Tibial nerve (tissue), 4 donors: ENCODE measurements at regions not wholly inside any gene's neighbourhood (a gene's known extent, or its start where the extent isn't known, plus 50 kb on each side); places are given as distances from the start of the nearest gene placed in this dataset.

Experiments used
- DNase-seq, 2 donors: peaks; one replicate each; pipeline ENCODE4 v3.0.0-alpha.2; 2019; ENCODE audit warnings: low spot score in 2 of 2
- H3K27ac ChIP-seq, 4 donors: fragments of 200-600 bp; sonication (generic) in 3 of 4; one replicate each; pipeline ENCODE4 v1.5.1; 2017 to 2019; ENCODE audit warnings: mild to moderate bottlenecking in 1 of 4
- H3K27me3 ChIP-seq, 2 donors: fragments of 200-600 bp; sonication (generic) in 1 of 2; one replicate each; pipeline versions ENCODE4 v1.5.1 to v1.6.0; 2017 to 2019
- H3K36me3 ChIP-seq, 3 donors: fragments of 200-600 bp; sonication (generic); one replicate each; pipeline ENCODE4 v1.5.1; 2018 to 2019
- H3K4me1 ChIP-seq, 4 donors: fragments of 200-600 bp; sonication (generic) in 3 of 4; one replicate each; pipeline ENCODE4 v1.5.1; 2017 to 2019
- H3K4me3 ChIP-seq, 4 donors: fragments of 200-600 bp; sonication (generic) in 3 of 4; one replicate each; pipeline ENCODE4 v1.5.1; 2017 to 2019; ENCODE audit warnings: mild to moderate bottlenecking in 1 of 4, moderate library complexity in 1 of 4
- H3K9me3 ChIP-seq, 4 donors: fragments of 200-600 bp; sonication (generic) in 3 of 4; one replicate each; pipeline ENCODE4 v1.5.1; 2017 to 2019
- CTCF ChIP-seq, 5 experiments: fragments of 200-600 bp in 3 of 5; fragments of 450-650 bp in 2 of 5; sonication (generic) in 3 of 5; IDR thresholded peaks; one replicate each; pipeline ENCODE4 v1.5.1; 2016 to 2019; ENCODE audit warnings: antibody characterized with exemption in 5 of 5, mild to moderate bottlenecking in 3 of 5, moderate library complexity in 2 of 5
- EP300 ChIP-seq, 2 donors: sonication (generic); formaldehyde crosslinking; IDR thresholded peaks; one replicate each; pipeline ENCODE4 v1.6.1; 2017; ENCODE audit warnings: antibody characterized with exemption in 2 of 2, mild to moderate bottlenecking in 1 of 2
- POLR2A ChIP-seq, 2 donors: fragments of 450-650 bp; IDR thresholded peaks; one replicate each; pipeline ENCODE4 v1.6.1; 2017; ENCODE audit warnings: antibody characterized with exemption in 2 of 2, mild to moderate bottlenecking in 2 of 2, moderate library complexity in 2 of 2
- WGBS, 2 donors: methylation state at CpG; one replicate each; pipeline ENCODE4 v1.1.5; 2018; 5-methylcytosine and 5-hydroxymethylcytosine counted together

GRCh38 chrX:69287095-69287494 lies 121.8 kb upstream of the PJA1 start:
- H3K4me1 ChIP-seq, result peaks cover 0 to 16% (median 0%) of the 10 kb centered on the region in 4 donors
- H3K9me3 ChIP-seq, result no peaks in the 10 kb centered on the region
- TF ChIP-seq POLR2A (IDR thresholded peaks at IDR 0.05), result no peak
- no peak for TF ChIP-seq EP300 (IDR thresholded peaks at IDR 0.05)
- no peak for TF ChIP-seq CTCF (IDR thresholded peaks at IDR 0.05)
- H3K27me3 ChIP-seq, result no peaks in the 10 kb centered on the region
- no peak for DNase-seq
- no peak overlapping the region for H3K4me3 ChIP-seq
- no peaks in the 10 kb centered on the region for H3K36me3 ChIP-seq
- H3K27ac ChIP-seq, result no peak overlapping the region
- 79 to 100% methylated on average over 1 to 3 of the region's 3 CpGs for WGBS, 2 donors

GRCh38 chrX:69286565-69286906 lies 121.3 kb upstream of the PJA1 start:
- Histone ChIP-seq H3K9me3 (no peaks in the 10 kb centered on the region), H3K4me3 (no peak overlapping the region), H3K27me3 (no peaks in the 10 kb centered on the region), H3K36me3 (no peaks in the 10 kb centered on the region), H3K27ac (no peak overlapping the region), H3K4me1 (peaks cover 0 to 16% (median 0%) of the 10 kb centered on the region in 4 donors)
- no peak for DNase-seq
- TF ChIP-seq POLR2A (IDR thresholded peaks at IDR 0.05) (no peak), CTCF (IDR thresholded peaks at IDR 0.05) (no peak), EP300 (IDR thresholded peaks at IDR 0.05) (no peak)
- WGBS, 2 donors, result 87% methylated on average over 6 of the region's 6 CpGs; no CpG with 5 or more reads in 1 of the 2 donors

- DNase-seq, result peak; percentile 49 to 63
- WGBS, 2 donors, result 0 to 20% methylated on average over 9 to 31 of the region's 31 CpGs
- H3K27me3 ChIP-seq, result no peaks in the 10 kb centered on the region
- H3K9me3 ChIP-seq, result no peaks in the 10 kb centered on the region
- H3K27ac ChIP-seq, result peak overlapping the region in 3 of 4 donors; percentile 59 to 71 (median 63)
- H3K36me3 ChIP-seq, result no peaks in the 10 kb centered on the region
- H3K4me1 ChIP-seq, result peaks cover 0 to 16% (median 0%) of the 10 kb centered on the region in 4 donors
- H3K4me3 ChIP-seq, result peak overlapping the region; percentile 20 to 55 (median 34)
- TF ChIP-seq EP300 (IDR thresholded peaks at IDR 0.05) (no peak), CTCF (IDR thresholded peaks at IDR 0.05) (peak; percentile 76 to 91 (median 88)), POLR2A (IDR thresholded peaks at IDR 0.05) (no peak)
These were observed 120.8 kb upstream of the PJA1 start for GRCh38 chrX:69285881-69286564.

GRCh38 chrX:69285401-69285877 lies 120.2 kb upstream of the PJA1 start:
- no peaks in the 10 kb centered on the region for H3K27me3 ChIP-seq
- H3K9me3 ChIP-seq, result no peaks in the 10 kb centered on the region
- TF ChIP-seq POLR2A (IDR thresholded peaks at IDR 0.05), result no peak
- TF ChIP-seq CTCF (IDR thresholded peaks at IDR 0.05), result no peak
- no peak for TF ChIP-seq EP300 (IDR thresholded peaks at IDR 0.05)
- peak; percentile 9 to 25 for DNase-seq
- H3K4me1 ChIP-seq, result peaks cover 0 to 16% (median 0%) of the 10 kb centered on the region in 4 donors
- H3K36me3 ChIP-seq, result no peaks in the 10 kb centered on the region
- WGBS, 2 donors, result 10 to 43% methylated on average over 8 to 10 of the region's 10 CpGs
- peak overlapping the region; percentile 20 to 55 (median 34) for H3K4me3 ChIP-seq
- peak overlapping the region in 3 of 4 donors; percentile 59 to 71 (median 63) for H3K27ac ChIP-seq

- WGBS, 2 donors, result 75 to 80% methylated on average over 1 to 8 of the region's 8 CpGs
- DNase-seq, result no peak
- peaks cover 0 to 4% of the 10 kb centered on the region in 2 donors for H3K27me3 ChIP-seq
- peak overlapping the region in 1 of 4 donors; percentile 71 for H3K27ac ChIP-seq
- H3K4me3 ChIP-seq, result no peak overlapping the region
- no peaks in the 10 kb centered on the region for H3K36me3 ChIP-seq
- no peaks in the 10 kb centered on the region for H3K9me3 ChIP-seq
- H3K4me1 ChIP-seq, result peaks cover 0 to 16% (median 0%) of the 10 kb centered on the region in 4 donors
- no peak for TF ChIP-seq CTCF (IDR thresholded peaks at IDR 0.05)
- no peak for TF ChIP-seq EP300 (IDR thresholded peaks at IDR 0.05)
- no peak for TF ChIP-seq POLR2A (IDR thresholded peaks at IDR 0.05)
These were observed 119.2 kb upstream of the PJA1 start for GRCh38 chrX:69284491-69284890.
